GM21825 (cell line): ENCODE measurements at regions not wholly inside any gene's neighbourhood (a gene's known extent, or its start where the extent isn't known, plus 50 kb on each side); places are given as distances from the start of the nearest gene placed in this dataset.

Experiments used
- ATAC-seq: cut with Tn5 transposase; IDR thresholded peaks from one replicate; pipeline ENCODE4 v1.9.1; 2021; ENCODE audit warnings: mild to moderate bottlenecking, moderate library complexity; ENCODE audit not compliant: unreplicated experiment

- no peak for ATAC-seq
Observed at GRCh38 chr15:93250950-93251349, 161.9 kb upstream of the RGMA start.

- ATAC-seq, result no peak
Observed at GRCh38 chr15:93250209-93250608, 161.2 kb upstream of the RGMA start.

- no peak for ATAC-seq
Observed at GRCh38 chr15:93249623-93250022, 160.6 kb upstream of the RGMA start.

GRCh38 chr15:93247466-93248121, 158.6 kb upstream of the RGMA start:
- ATAC-seq, result no peak

- no peak for ATAC-seq
Observed at GRCh38 chr15:93246266-93247242, 157.5 kb upstream of the RGMA start.

- no peak for ATAC-seq
Observed at GRCh38 chr15:93245661-93246042, 156.6 kb upstream of the RGMA start.

- no peak for ATAC-seq
Observed at GRCh38 chr15:93244696-93245660, 156.0 kb upstream of the RGMA start.

GRCh38 chr15:93243573-93243972, 154.6 kb upstream of the RGMA start:
- no peak for ATAC-seq

GRCh38 chr15:93241696-93242585, 152.9 kb upstream of the RGMA start:
- no peak for ATAC-seq

- ATAC-seq, result no peak
Observed at GRCh38 chr15:93239993-93240392, 151.0 kb upstream of the RGMA start.

GRCh38 chr15:93239591-93239990, 150.6 kb upstream of the RGMA start:
- ATAC-seq, result no peak

GRCh38 chr15:93238641-93239040, 149.6 kb upstream of the RGMA start:
- ATAC-seq, result no peak

GRCh38 chr15:93235926-93236780, 147.1 kb upstream of the RGMA start:
- no peak for ATAC-seq

- ATAC-seq, result no peak
Observed at GRCh38 chr15:93235269-93235668, 146.3 kb upstream of the RGMA start.

GRCh38 chr15:93233710-93234109, 144.7 kb upstream of the RGMA start:
- no peak for ATAC-seq

GRCh38 chr15:93232845-93233244, 143.8 kb upstream of the RGMA start:
- ATAC-seq, result no peak

GRCh38 chr15:93231994-93232393, 143.0 kb upstream of the RGMA start:
- no peak for ATAC-seq

- ATAC-seq, result no peak
Observed at GRCh38 chr15:93231261-93231925, 142.4 kb upstream of the RGMA start.

GRCh38 chr15:93228546-93228945, 139.5 kb upstream of the RGMA start:
- ATAC-seq, result no peak
